GM13976 (cell line): ENCODE measurements at regions not wholly inside any gene's neighbourhood (a gene's known extent, or its start where the extent isn't known, plus 50 kb on each side); places are given as distances from the start of the nearest gene placed in this dataset.
A peak's percentile ranks its signal among the peaks of the same experiment; 100 is the strongest.

Experiments used
- DNase-seq: peaks from one replicate; pipeline ENCODE4 v3.0.0; 2012; ENCODE audit warnings: low spot score
- in situ Hi-C: fragments of 300-500 bp; cut with MboI; formaldehyde crosslinking; loops from one replicate; pipeline ENCODE4 v1.12.0; 2022; ENCODE audit warnings: low sequenced_read_pairs, mixed read lengths, inconsistent platforms; ENCODE audit not compliant: unreplicated experiment
- TF ChIP-seq, protein P1 (sequence below): IDR thresholded peaks from 2 replicates; pipeline ENCODE4 v1.5.1; 2012; ENCODE audit warnings: borderline replicate concordance, mild to moderate bottlenecking; ENCODE audit not compliant: insufficient read depth; ENCODE audit errors: extremely low read depth, missing control alignments, control extremely low read depth

- in situ Hi-C loops = no loop called here
- TF ChIP-seq, protein P1, sequence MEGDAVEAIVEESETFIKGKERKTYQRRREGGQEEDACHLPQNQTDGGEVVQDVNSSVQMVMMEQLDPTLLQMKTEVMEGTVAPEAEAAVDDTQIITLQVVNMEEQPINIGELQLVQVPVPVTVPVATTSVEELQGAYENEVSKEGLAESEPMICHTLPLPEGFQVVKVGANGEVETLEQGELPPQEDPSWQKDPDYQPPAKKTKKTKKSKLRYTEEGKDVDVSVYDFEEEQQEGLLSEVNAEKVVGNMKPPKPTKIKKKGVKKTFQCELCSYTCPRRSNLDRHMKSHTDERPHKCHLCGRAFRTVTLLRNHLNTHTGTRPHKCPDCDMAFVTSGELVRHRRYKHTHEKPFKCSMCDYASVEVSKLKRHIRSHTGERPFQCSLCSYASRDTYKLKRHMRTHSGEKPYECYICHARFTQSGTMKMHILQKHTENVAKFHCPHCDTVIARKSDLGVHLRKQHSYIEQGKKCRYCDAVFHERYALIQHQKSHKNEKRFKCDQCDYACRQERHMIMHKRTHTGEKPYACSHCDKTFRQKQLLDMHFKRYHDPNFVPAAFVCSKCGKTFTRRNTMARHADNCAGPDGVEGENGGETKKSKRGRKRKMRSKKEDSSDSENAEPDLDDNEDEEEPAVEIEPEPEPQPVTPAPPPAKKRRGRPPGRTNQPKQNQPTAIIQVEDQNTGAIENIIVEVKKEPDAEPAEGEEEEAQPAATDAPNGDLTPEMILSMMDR = no peak
- DNase-seq = no peak
Measured at GRCh38 chr7:116310141-116310540, 99.8 kb downstream of the TES start.

- TF ChIP-seq, protein P1 = no peak
- in situ Hi-C loops = no loop called here
- DNase-seq = no peak
Measured at GRCh38 chr7:116311259-116311658, 100.9 kb downstream of the TES start.

GRCh38 chr7:116311816-116312471 lies 101.6 kb downstream of the TES start:
- TF ChIP-seq, protein P1 = no peak
- in situ Hi-C loops = no loop called here
- DNase-seq = no peak

DNA sequence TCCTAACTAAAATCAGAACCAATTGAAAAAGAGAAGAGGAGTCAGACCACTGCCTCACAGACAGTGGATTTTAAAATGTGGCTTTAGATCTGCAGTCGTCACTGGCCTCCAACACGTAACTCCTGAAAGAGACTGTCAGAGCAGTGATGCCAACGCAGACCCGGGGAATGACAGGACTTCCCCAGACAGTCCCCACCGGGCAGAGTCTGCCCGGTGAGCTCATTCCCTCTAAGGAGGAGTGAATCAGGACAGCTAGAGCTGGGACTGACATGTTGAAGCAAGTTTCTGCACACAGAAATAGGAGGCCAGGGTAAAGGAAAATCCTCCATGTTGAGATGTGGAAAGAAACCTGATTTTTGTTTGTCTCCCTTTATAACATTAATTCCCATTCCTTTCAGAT lies 105.0 kb downstream of the TES start:
- TF ChIP-seq, protein P1 = no peak
- in situ Hi-C loops = no loop called here
- no peak for DNase-seq

DNA sequence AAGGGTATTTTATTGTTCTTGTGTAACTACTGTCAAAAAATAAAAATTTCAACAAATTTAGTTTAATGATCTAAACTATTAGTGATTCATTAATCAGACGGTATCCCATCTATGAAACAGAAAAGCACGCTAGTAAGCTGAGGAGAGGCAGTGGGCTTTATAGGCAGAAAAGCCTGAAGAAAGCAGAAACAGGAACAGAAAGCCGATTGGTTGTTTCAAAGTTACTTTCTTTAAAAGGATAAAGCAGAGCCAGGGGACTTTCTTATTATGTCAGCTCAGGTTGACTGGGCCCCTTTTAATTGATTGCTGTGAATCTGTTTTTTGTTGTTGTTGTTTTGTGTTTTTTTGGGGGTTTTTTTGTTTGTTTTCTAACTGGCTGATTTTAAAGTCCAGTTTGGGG lies 105.5 kb downstream of the TES start:
- TF ChIP-seq, protein P1 = no peak
- DNase-seq = no peak
- in situ Hi-C loops = no loop called here

GRCh38 chr7:116316838-116317628 lies 106.7 kb downstream of the TES start:
- DNase-seq = peak; percentile 17

More at GRCh38 chr7:116316838-116317628, 106.7 kb downstream of the TES start:
- TF ChIP-seq, protein P1 = no peak
- in situ Hi-C loops = no loop called here
